K562 (cell line): ENCODE measurements at regions not wholly inside any gene's neighbourhood (a gene's known extent, or its start where the extent isn't known, plus 50 kb on each side); places are given as distances from the start of the nearest gene placed in this dataset.

Experiments used
- ATAC-seq: fragments of 200-7000 bp; cut with Tn5 transposase; 3 replicates; pipeline ENCODE4 v1.9.1; 2020; ENCODE audit warnings: moderate library complexity
- BruUV-seq: library from RNA; stranded (reverse); fragments of 400-500 nt; replicated peaks from 2 replicates; lab custom pipeline; 2021; lab: Mats Ljungman, UMichigan
- CTCF ChIA-PET: fragments of 300-600 bp; formaldehyde crosslinking; extraction: SDS; loops from one replicate; lab custom pipeline; 2021; ENCODE audit warnings: low intra/inter-chr PET ratio; lab: Yijun Ruan, JAX
- POLR2A ChIA-PET: fragments of 300-600, 350-650 bp; sonication (Branson Sonifier 250); formaldehyde crosslinking; extraction: SDS; loops from one replicate; lab custom pipeline; 2021; ENCODE audit warnings: antibody characterized with exemption, inconsistent platforms; lab: Yijun Ruan, JAX
- DNase-seq, 4 experiments: peaks; one replicate each; pipeline versions ENCODE4 v3.0.0 to v3.0.0-alpha.2; 2011 to 2018; ENCODE audit warnings: low spot score in 3 of 4, mixed read lengths in 3 of 4; ENCODE audit errors: extremely low read depth in 1 of 4
- FAIRE-seq: peaks from 2 replicates; lab custom pipeline; 2011; peaks lifted over from hg19 to GRCh38; lab: Jason Lieb, UNC
- H2AFZ ChIP-seq: 2 replicates; pipeline ENCODE4 v1.6.0; 2011; ENCODE audit warnings: low read depth, low read length, control low read depth, inconsistent platforms
- H3K27ac ChIP-seq: fragments of 200-600 bp; 3 replicates; pipeline ENCODE4 v1.8.0; 2011; ENCODE audit warnings: low read depth, mild to moderate bottlenecking, control low read depth, inconsistent platforms, low read length, moderate library complexity, mixed read lengths; ENCODE audit errors: extremely low read depth
- H3K27me3 ChIP-seq, 2 experiments: fragments of 300-600 bp in 1 of 2; 2 replicates in 1 of 2; 3 replicates in 1 of 2; pipeline versions ENCODE4 v1.6.0 to v1.8.0; 2011; ENCODE audit warnings: inconsistent platforms in 2 of 2, low read length in 2 of 2, mild to moderate bottlenecking in 1 of 2, mixed read lengths in 1 of 2, moderate library complexity in 1 of 2; ENCODE audit not compliant: control insufficient read depth in 2 of 2, insufficient read depth in 2 of 2
- H3K36me3 ChIP-seq: fragments of 300-600 bp; 3 replicates; pipeline ENCODE4 v1.8.0; 2011; ENCODE audit warnings: mild to moderate bottlenecking, low read length, inconsistent platforms; ENCODE audit not compliant: control insufficient read depth, insufficient read depth
- H3K4me1 ChIP-seq, 2 experiments: fragments of 200-600 bp in 1 of 2; replicated peaks in 1 of 2; 2 replicates in 1 of 2; 3 replicates in 1 of 2; pipeline versions ENCODE4 v1.5.1 to v1.8.0; 2011; ENCODE audit warnings: inconsistent platforms in 2 of 2, low read length in 2 of 2, mild to moderate bottlenecking in 1 of 2, mixed read lengths in 1 of 2, moderate library complexity in 1 of 2; ENCODE audit not compliant: control insufficient read depth in 2 of 2, insufficient read depth in 2 of 2
- H3K4me2 ChIP-seq: 2 replicates; pipeline ENCODE4 v1.6.1; 2011; ENCODE audit warnings: low read length, control low read depth, inconsistent platforms, mixed read lengths; ENCODE audit not compliant: insufficient read depth
- H3K4me3 ChIP-seq: fragments of 200-600 bp; sonication (generic), shearing (Covaris generic); 2 replicates; pipeline ENCODE4 v1.5.1; 2016; ENCODE audit warnings: control low read depth, inconsistent platforms
- H3K79me2 ChIP-seq: fragments of 200-600 bp; 3 replicates; pipeline ENCODE4 v1.8.0; 2011; ENCODE audit warnings: low read length, inconsistent platforms; ENCODE audit not compliant: control insufficient read depth, insufficient read depth
- H3K9ac ChIP-seq, 2 experiments: 2 replicates each; pipeline versions ENCODE4 v1.6.0 to v1.6.1; 2011; ENCODE audit warnings: low read depth in 2 of 2, low read length in 2 of 2, control low read depth in 1 of 2, inconsistent platforms in 1 of 2, mild to moderate bottlenecking in 1 of 2, mixed read lengths in 1 of 2; ENCODE audit not compliant: insufficient read depth in 1 of 2
- H3K9me1 ChIP-seq: one replicate; pipeline ENCODE4 v1.6.0; 2011; ENCODE audit warnings: inconsistent platforms, mild to moderate bottlenecking, low read length, moderate library complexity; ENCODE audit not compliant: control insufficient read depth, insufficient read depth
- H3K9me3 ChIP-seq: replicated peaks from 2 replicates; pipeline ENCODE4 v1.5.1; 2011; ENCODE audit warnings: low read depth, low read length, inconsistent platforms; ENCODE audit not compliant: control insufficient read depth, insufficient read depth
- H4K20me1 ChIP-seq: replicated peaks from 2 replicates; pipeline ENCODE4 v1.6.1; 2011; ENCODE audit warnings: low read length, inconsistent platforms, mixed read lengths; ENCODE audit not compliant: control insufficient read depth, insufficient read depth
- CC2D1A ChIP-seq: fragments of 450-650 bp; IDR thresholded peaks from 2 replicates; pipeline ENCODE4 v1.6.1; 2017; ENCODE audit warnings: mild to moderate bottlenecking
- CTBP1 ChIP-seq: fragments of 450-650 bp; IDR thresholded peaks from 2 replicates; pipeline ENCODE4 v1.6.1; 2016; ENCODE audit warnings: borderline replicate concordance
- DACH1 ChIP-seq: fragments of 450-650 bp; IDR thresholded peaks from 2 replicates; pipeline ENCODE4 v1.6.1; 2018; ENCODE audit not compliant: partially characterized antibody
- MEF2A ChIP-seq: IDR thresholded peaks from 2 replicates; pipeline ENCODE4 v1.6.1; 2011; ENCODE audit warnings: low read depth, mild to moderate bottlenecking, low read length, moderate library complexity; ENCODE audit not compliant: control insufficient read depth
- MYNN ChIP-seq, 2 experiments: sonication (generic); formaldehyde crosslinking in 1 of 2; IDR thresholded peaks; 2 replicates each; pipeline versions ENCODE4 v1.5.0 to v1.6.1; 2016 to 2020; ENCODE audit warnings: antibody characterized with exemption in 1 of 2, missing genetic modification reagents in 1 of 2
- SP2 ChIP-seq: IDR thresholded peaks from 2 replicates; pipeline ENCODE4 v1.6.1; 2011; ENCODE audit warnings: mild to moderate bottlenecking, low read depth, low read length, moderate library complexity; ENCODE audit not compliant: poor library complexity, severe bottlenecking; ENCODE audit errors: extremely low read depth
- STAG1 ChIP-seq: sonication (generic); formaldehyde crosslinking; IDR thresholded peaks from 2 replicates; pipeline ENCODE4 v1.5.0; 2020; ENCODE audit warnings: missing genetic modification reagents, borderline replicate concordance
- TAF1 ChIP-seq: IDR thresholded peaks from 2 replicates; pipeline ENCODE4 v1.6.1; 2011; ENCODE audit warnings: mild to moderate bottlenecking, low read length, moderate library complexity; ENCODE audit not compliant: insufficient read depth, control insufficient read depth, severe bottlenecking; ENCODE audit errors: extremely low read depth
- ZEB2 ChIP-seq: fragments of 450-650 bp; IDR thresholded peaks from 2 replicates; pipeline ENCODE4 v1.6.1; 2016
- ZSCAN29 ChIP-seq: fragments of 450-650 bp; IDR thresholded peaks from 2 replicates; pipeline ENCODE4 v1.6.1; 2017
- WGBS: fragments of 100-300 bp; shearing (Covaris generic); methylation state at CpG from one replicate; pipeline ENCODE4 v1.1.6; 2016; ENCODE audit warnings: low coverage, mixed read lengths; ENCODE audit not compliant: insufficient coverage; ENCODE audit errors: missing lambda C conversion rate; 5-methylcytosine and 5-hydroxymethylcytosine counted together
- in situ Hi-C: fragments of 300-500 bp; cut with MboI; formaldehyde crosslinking; loops from 4 replicates; pipeline ENCODE4 v1.15.0; 2018; ENCODE audit warnings: inconsistent platforms, mixed read lengths
- intact Hi-C: fragments of 100-400 bp; cut with micrococcal nuclease; formaldehyde crosslinking; loops from 2 replicates; pipeline ENCODE4 v1.14.2; 2022
- TF ChIP-seq, protein P1 (sequence below): fragments of 450-650 bp; IDR thresholded peaks from 2 replicates; pipeline ENCODE4 v1.6.1; 2017; ENCODE audit warnings: antibody characterized with exemption, mild to moderate bottlenecking
- TF ChIP-seq, protein P2 (sequence below), 2 experiments: fragments of 150-350 bp in 1 of 2; IDR thresholded peaks; 2 replicates each; pipeline ENCODE4 v1.6.1; 2012 to 2016; ENCODE audit warnings: low read depth in 2 of 2, low read length in 2 of 2, mild to moderate bottlenecking in 1 of 2, moderate library complexity in 1 of 2
- TF ChIP-seq, protein P3 (sequence below): sonication (generic); formaldehyde crosslinking; IDR thresholded peaks from 2 replicates; pipeline ENCODE4 v1.8.1; 2023; ENCODE audit warnings: mild to moderate bottlenecking, missing genetic modification reagents

DNA sequence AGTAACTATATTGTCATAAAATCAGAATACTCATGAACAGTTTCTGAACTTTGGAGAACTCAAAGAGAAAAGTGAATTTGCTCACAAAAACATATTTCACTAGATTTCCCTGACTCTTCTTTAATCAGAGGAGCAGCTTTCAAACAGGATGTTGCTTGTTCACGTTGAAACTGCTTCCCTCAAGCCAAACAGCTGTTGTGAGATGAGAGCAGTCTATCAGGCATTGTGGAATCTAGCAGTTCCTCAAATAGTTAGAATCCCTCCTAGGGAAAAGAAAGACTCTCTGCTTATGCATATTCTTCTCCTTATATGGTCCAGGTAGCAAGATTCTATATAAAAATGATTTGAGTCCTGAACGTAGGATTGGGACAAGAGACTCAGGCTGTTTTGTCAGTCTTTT is 1012.1 kb downstream of the FAM133A start:
- H3K79me2 ChIP-seq, result no peaks in the 10 kb centered on the region
- ATAC-seq (no peak), DNase-seq (no peak), FAIRE-seq (no peak)
- H3K27ac ChIP-seq, result no peak overlapping the region
- no peaks in the 10 kb centered on the region for H3K9me1 ChIP-seq
- H3K9ac ChIP-seq, result no peak overlapping the region
- H3K4me2 ChIP-seq, result no peak overlapping the region
- H3K36me3 ChIP-seq, result no peaks in the 10 kb centered on the region
- WGBS, result 4% methylated on average over 2 of the region's 2 CpGs
- H2AFZ ChIP-seq, result no peak overlapping the region
- no peak overlapping the region for H3K4me3 ChIP-seq
- H4K20me1 ChIP-seq, result no peaks in the 10 kb centered on the region
- POLR2A ChIA-PET, result no interaction called here
- H3K27me3 ChIP-seq, result no peaks in the 10 kb centered on the region
- in situ Hi-C loops (no loop called here), intact Hi-C loops (no loop called here)
- no TSS peak for BruUV-seq
- H3K4me1 ChIP-seq, result no peaks in the 10 kb centered on the region
- no peaks in the 10 kb centered on the region for H3K9me3 ChIP-seq
- CTCF ChIA-PET, result no interaction called here
- TF ChIP-seq, protein P1, sequence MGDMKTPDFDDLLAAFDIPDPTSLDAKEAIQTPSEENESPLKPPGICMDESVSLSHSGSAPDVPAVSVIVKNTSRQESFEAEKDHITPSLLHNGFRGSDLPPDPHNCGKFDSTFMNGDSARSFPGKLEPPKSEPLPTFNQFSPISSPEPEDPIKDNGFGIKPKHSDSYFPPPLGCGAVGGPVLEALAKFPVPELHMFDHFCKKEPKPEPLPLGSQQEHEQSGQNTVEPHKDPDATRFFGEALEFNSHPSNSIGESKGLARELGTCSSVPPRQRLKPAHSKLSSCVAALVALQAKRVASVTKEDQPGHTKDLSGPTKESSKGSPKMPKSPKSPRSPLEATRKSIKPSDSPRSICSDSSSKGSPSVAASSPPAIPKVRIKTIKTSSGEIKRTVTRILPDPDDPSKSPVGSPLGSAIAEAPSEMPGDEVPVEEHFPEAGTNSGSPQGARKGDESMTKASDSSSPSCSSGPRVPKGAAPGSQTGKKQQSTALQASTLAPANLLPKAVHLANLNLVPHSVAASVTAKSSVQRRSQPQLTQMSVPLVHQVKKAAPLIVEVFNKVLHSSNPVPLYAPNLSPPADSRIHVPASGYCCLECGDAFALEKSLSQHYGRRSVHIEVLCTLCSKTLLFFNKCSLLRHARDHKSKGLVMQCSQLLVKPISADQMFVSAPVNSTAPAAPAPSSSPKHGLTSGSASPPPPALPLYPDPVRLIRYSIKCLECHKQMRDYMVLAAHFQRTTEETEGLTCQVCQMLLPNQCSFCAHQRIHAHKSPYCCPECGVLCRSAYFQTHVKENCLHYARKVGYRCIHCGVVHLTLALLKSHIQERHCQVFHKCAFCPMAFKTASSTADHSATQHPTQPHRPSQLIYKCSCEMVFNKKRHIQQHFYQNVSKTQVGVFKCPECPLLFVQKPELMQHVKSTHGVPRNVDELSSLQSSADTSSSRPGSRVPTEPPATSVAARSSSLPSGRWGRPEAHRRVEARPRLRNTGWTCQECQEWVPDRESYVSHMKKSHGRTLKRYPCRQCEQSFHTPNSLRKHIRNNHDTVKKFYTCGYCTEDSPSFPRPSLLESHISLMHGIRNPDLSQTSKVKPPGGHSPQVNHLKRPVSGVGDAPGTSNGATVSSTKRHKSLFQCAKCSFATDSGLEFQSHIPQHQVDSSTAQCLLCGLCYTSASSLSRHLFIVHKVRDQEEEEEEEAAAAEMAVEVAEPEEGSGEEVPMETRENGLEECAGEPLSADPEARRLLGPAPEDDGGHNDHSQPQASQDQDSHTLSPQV, result no peak
- no peak for TF ChIP-seq STAG1 (CRISPR knock-in tag)
- no peak for TF ChIP-seq CC2D1A
- TF ChIP-seq, protein P2, sequence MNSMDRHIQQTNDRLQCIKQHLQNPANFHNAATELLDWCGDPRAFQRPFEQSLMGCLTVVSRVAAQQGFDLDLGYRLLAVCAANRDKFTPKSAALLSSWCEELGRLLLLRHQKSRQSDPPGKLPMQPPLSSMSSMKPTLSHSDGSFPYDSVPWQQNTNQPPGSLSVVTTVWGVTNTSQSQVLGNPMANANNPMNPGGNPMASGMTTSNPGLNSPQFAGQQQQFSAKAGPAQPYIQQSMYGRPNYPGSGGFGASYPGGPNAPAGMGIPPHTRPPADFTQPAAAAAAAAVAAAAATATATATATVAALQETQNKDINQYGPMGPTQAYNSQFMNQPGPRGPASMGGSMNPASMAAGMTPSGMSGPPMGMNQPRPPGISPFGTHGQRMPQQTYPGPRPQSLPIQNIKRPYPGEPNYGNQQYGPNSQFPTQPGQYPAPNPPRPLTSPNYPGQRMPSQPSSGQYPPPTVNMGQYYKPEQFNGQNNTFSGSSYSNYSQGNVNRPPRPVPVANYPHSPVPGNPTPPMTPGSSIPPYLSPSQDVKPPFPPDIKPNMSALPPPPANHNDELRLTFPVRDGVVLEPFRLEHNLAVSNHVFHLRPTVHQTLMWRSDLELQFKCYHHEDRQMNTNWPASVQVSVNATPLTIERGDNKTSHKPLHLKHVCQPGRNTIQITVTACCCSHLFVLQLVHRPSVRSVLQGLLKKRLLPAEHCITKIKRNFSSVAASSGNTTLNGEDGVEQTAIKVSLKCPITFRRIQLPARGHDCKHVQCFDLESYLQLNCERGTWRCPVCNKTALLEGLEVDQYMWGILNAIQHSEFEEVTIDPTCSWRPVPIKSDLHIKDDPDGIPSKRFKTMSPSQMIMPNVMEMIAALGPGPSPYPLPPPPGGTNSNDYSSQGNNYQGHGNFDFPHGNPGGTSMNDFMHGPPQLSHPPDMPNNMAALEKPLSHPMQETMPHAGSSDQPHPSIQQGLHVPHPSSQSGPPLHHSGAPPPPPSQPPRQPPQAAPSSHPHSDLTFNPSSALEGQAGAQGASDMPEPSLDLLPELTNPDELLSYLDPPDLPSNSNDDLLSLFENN (IDR thresholded peaks at IDR 0.05; ENCODE audit: low read depth in 2 of 2, low read length in 2 of 2), result no peak
- no peak for TF ChIP-seq TAF1
- TF ChIP-seq ZSCAN29, result no peak
- TF ChIP-seq CTBP1, result no peak
- TF ChIP-seq MYNN (IDR thresholded peaks at IDR 0.05), result no peak
- TF ChIP-seq MYNN (CRISPR knock-in tag; IDR thresholded peaks at IDR 0.05), result no peak
- TF ChIP-seq MEF2A, result no peak
- TF ChIP-seq DACH1, result no peak
- no peak for TF ChIP-seq ZEB2
- TF ChIP-seq, protein P3, sequence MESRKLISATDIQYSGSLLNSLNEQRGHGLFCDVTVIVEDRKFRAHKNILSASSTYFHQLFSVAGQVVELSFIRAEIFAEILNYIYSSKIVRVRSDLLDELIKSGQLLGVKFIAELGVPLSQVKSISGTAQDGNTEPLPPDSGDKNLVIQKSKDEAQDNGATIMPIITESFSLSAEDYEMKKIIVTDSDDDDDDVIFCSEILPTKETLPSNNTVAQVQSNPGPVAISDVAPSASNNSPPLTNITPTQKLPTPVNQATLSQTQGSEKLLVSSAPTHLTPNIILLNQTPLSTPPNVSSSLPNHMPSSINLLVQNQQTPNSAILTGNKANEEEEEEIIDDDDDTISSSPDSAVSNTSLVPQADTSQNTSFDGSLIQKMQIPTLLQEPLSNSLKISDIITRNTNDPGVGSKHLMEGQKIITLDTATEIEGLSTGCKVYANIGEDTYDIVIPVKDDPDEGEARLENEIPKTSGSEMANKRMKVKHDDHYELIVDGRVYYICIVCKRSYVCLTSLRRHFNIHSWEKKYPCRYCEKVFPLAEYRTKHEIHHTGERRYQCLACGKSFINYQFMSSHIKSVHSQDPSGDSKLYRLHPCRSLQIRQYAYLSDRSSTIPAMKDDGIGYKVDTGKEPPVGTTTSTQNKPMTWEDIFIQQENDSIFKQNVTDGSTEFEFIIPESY, result no peak
- no peak for TF ChIP-seq SP2
